HG03135 (cell line): ENCODE measurements at regions not wholly inside any gene's neighbourhood (a gene's known extent, or its start where the extent isn't known, plus 50 kb on each side); places are given as distances from the start of the nearest gene placed in this dataset.

ENCODE experiments used
- ATAC-seq: cut with Tn5 transposase; IDR thresholded peaks from one replicate; pipeline ENCODE4 v1.9.1; 2021; ENCODE audit warnings: mild to moderate bottlenecking, moderate library complexity; ENCODE audit not compliant: unreplicated experiment

- ATAC-seq, result no peak
These were observed 868.0 kb downstream of the USP25 start for GRCh38 chr21:16597753-16598152.

GRCh38 chr21:16605597-16605996 lies 875.8 kb downstream of the USP25 start:
- no peak for ATAC-seq

- no peak for ATAC-seq
These were observed 876.5 kb downstream of the USP25 start for GRCh38 chr21:16606271-16606670.

DNA sequence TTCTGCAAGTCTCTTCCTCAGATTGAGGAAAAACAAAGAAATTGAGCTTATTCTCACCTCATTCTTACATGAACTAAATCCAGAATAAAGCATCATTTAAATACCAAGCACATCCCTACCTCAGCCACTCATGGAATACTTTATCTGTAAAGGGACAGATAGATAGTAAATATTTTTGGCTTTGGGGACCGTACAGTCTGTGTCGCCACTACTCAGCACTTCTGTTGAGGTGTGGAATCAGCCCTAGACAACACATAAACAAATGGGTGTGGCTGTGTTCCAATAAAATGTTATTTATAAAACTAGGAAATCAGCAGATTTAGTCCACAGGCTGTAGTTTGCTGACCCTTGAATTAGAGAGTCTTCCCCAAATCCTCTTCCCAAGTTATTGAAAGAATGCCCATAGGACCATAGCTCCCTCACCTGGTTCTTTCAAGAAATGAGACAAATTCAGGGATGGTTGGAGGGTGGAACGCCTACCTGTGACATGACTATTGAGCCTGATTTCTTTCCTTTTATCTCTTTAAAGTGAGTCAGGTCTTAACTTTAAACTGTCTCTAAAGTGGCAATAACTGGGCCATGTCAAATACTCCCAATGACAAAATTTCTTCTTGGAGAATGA lies 878.5 kb downstream of the USP25 start:
- no peak for ATAC-seq

- ATAC-seq, result no peak
These were observed 889.5 kb downstream of the USP25 start for GRCh38 chr21:16619281-16619680.

DNA sequence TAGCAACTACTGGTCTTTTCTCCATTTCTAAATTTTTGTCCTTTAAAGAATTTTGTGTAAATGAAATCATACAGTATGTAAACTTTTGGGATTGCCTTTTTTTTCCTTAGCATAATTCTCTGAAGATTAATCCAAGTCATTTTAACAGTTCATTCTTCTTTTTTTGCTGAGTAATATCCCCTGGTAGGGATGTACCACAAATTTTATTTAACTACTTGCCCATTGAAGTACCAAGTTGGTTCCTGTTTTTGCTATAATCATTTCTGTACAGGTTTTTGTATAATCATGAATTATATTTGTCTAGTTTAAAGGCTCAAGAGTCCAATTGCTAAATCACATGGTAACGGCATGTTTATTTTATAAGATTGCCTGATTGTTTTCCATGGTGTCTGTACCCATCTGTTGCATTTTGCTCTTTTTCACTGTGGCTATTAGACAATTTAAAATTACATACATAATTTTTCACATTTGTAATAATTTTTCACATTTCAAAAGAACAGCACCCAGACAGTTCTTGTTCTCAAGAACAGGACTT lies 891.1 kb downstream of the USP25 start:
- no peak for ATAC-seq

GRCh38 chr21:16624479-16625118 lies 888.2 kb upstream of the CXADR start:
- ATAC-seq, result no peak

DNA sequence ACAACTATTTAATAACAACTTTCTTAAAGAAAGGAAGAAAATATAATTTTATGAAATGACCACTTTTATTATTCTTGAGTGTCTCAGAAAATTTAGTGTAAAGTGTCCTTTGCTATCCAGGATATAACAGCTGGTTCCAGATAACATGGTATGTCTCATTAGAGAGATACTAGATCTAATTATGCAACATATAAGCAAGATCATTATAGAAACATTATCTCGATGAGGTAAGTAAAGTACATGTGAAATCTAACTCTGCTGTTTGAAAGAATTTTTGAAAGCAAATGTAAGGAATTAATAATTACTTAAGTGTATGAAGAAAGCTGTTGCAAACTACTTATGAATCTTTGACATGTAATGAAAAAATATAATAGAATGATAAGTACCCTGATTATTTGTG lies 887.4 kb upstream of the CXADR start:
- no peak for ATAC-seq

- no peak for ATAC-seq
These were observed 878.9 kb upstream of the CXADR start for GRCh38 chr21:16633831-16634459.

GRCh38 chr21:16634515-16634914 lies 878.3 kb upstream of the CXADR start:
- no peak for ATAC-seq

GRCh38 chr21:16640297-16641027 lies 872.4 kb upstream of the CXADR start:
- ATAC-seq, result no peak

GRCh38 chr21:16642353-16642752 lies 870.5 kb upstream of the CXADR start:
- no peak for ATAC-seq

GRCh38 chr21:16644685-16645084 lies 868.2 kb upstream of the CXADR start:
- ATAC-seq, result no peak

- ATAC-seq, result no peak
These were observed 862.0 kb upstream of the CXADR start for GRCh38 chr21:16650714-16651366.

GRCh38 chr21:16651956-16652355 lies 860.9 kb upstream of the CXADR start:
- no peak for ATAC-seq

GRCh38 chr21:16663436-16663835 lies 849.4 kb upstream of the CXADR start:
- no peak for ATAC-seq

GRCh38 chr21:16667395-16667794 lies 845.4 kb upstream of the CXADR start:
- ATAC-seq, result no peak

DNA sequence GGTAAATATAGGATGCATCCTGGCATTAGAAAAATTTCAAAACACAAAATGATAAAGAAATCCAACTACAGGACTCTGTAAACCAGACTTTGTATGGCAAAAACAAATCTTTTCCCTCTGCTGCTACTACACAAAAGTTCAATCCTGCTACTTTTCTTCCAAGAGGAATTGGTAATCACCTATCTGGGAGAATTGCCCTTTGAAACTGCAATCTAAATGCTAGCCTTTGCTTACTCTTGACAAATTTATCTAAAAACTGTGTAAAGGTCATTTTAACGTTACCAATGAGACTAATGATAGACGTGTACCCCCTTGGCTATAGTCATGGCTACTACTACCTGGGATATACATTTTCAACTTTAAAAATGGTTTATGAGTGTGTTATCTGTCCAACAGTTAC lies 837.9 kb upstream of the CXADR start:
- no peak for ATAC-seq

DNA sequence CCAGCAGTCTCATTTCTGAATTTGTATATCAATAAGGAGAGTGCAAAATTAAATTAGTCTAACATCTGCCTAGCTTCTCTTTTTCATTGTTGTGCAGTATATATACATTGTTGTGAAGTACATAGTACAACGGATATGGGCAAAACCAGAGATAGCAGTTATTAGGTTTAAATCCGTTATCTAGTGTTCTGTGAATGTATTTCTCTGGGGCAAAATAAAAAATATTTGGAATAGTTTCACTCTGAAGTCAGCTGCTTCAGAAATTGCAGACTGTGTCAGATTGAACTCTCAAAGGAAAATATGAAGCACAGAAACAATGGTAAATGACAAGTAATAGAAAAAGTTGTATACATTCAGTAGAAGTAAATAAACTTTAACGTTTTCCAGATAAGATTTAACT lies 836.5 kb upstream of the CXADR start:
- ATAC-seq, result no peak

GRCh38 chr21:16678429-16679160 lies 834.2 kb upstream of the CXADR start:
- ATAC-seq, result no peak
